ENCODE measurements at regions not wholly inside any gene's neighbourhood (a gene's known extent, or its start where the extent isn't known, plus 50 kb on each side); places are given as distances from the start of the nearest gene placed in this dataset.
"Not testable (repeated sequence)": the region's sequence is repeated elsewhere in the genome, so short reads cannot be mapped to it uniquely, and the experiment has no call there.

DNA sequence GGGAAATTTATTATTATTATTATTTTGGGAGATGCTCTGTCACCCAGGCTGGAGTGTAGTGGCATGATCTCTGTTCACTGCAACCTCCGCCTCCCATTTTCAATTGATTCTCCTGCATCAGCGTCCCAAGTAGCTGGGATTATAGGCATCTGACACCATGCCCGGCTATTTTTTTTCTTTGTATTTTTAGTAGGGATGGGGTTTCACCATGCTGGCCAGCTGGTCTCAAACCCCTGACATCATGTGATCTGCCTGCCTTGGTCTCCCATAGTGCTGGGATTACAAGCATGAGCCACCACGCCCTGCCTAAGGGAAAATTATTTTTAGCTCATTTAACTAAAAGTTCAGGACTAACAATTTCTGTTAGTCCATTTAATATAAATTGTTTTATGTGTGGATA is 109.2 kb upstream of the SESTD1 start:
- TF ChIP-seq, protein P1, sequence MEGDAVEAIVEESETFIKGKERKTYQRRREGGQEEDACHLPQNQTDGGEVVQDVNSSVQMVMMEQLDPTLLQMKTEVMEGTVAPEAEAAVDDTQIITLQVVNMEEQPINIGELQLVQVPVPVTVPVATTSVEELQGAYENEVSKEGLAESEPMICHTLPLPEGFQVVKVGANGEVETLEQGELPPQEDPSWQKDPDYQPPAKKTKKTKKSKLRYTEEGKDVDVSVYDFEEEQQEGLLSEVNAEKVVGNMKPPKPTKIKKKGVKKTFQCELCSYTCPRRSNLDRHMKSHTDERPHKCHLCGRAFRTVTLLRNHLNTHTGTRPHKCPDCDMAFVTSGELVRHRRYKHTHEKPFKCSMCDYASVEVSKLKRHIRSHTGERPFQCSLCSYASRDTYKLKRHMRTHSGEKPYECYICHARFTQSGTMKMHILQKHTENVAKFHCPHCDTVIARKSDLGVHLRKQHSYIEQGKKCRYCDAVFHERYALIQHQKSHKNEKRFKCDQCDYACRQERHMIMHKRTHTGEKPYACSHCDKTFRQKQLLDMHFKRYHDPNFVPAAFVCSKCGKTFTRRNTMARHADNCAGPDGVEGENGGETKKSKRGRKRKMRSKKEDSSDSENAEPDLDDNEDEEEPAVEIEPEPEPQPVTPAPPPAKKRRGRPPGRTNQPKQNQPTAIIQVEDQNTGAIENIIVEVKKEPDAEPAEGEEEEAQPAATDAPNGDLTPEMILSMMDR (IDR thresholded peaks at IDR 0.05; ENCODE audit: control extremely low read depth, extremely low read depth) = no peak
- no peak overlapping the region for H3K4me3 ChIP-seq
- ATAC-seq (ENCODE audit: insufficient read depth, low FRiP score) (no peak), DNase-seq (no peak)
- H3K27me3 ChIP-seq (ENCODE audit: control insufficient read depth in 3 of 3, insufficient read depth in 3 of 3, low read length in 2 of 3) = no peaks in the 10 kb centered on the region
- no peaks in the 10 kb centered on the region for H3K4me1 ChIP-seq (ENCODE audit: control insufficient read depth in 5 of 5, insufficient read depth in 5 of 5, low read length in 5 of 5)
- H3K27ac ChIP-seq (ENCODE audit: low read depth in 1 of 2, low read length in 1 of 2) = no peak overlapping the region
- H3K36me3 ChIP-seq (ENCODE audit: control insufficient read depth in 4 of 4, insufficient read depth in 4 of 4, low read length in 4 of 4) = no peaks in the 10 kb centered on the region
- H3K9ac ChIP-seq (ENCODE audit: insufficient read depth in 1 of 2, low read length in 2 of 2) = no peak overlapping the region
- 93 to 96% methylated on average over 4 of the region's 4 CpGs for WGBS, 2 donors
- H3K9me3 ChIP-seq (ENCODE audit: control insufficient read depth in 4 of 4, insufficient read depth in 3 of 4, low read length in 3 of 4) = peaks cover 0 to 3% (median 0%) of the 10 kb centered on the region in 4 donors

DNA sequence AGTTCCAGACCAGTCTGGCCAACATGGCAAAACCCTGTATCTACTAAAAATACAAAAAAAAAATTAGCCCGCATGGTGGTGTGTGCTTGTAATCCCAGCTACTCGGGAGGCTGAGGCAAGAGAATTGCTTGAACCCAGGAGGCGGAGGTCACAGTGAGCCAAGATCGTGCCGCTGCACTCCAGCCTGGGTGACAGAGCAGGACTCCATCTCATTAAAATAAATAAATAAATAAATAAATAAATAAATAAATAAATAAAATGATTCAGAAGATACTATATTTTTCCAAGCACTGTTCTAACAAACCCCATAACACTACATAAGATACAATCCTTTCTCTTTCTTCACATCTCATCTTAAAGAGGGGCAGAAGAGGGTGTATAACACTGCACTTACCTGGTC is 100.9 kb upstream of the SESTD1 start:
- not testable (repeated sequence) for H3K36me3 ChIP-seq (ENCODE audit: control insufficient read depth in 4 of 4, insufficient read depth in 4 of 4, low read length in 4 of 4); ATAC-seq (ENCODE audit: insufficient read depth, low FRiP score); DNase-seq; H3K4me1 ChIP-seq (ENCODE audit: control insufficient read depth in 5 of 5, insufficient read depth in 5 of 5, low read length in 5 of 5); H3K9me3 ChIP-seq (ENCODE audit: control insufficient read depth in 4 of 4, insufficient read depth in 3 of 4, low read length in 3 of 4); H3K27ac ChIP-seq (ENCODE audit: low read depth in 1 of 2, low read length in 1 of 2); H3K9ac ChIP-seq (ENCODE audit: insufficient read depth in 1 of 2, low read length in 2 of 2); H3K27me3 ChIP-seq (ENCODE audit: control insufficient read depth in 3 of 3, insufficient read depth in 3 of 3, low read length in 2 of 3); H3K4me3 ChIP-seq
- WGBS, 2 donors = 92 to 97% methylated on average over 5 of the region's 5 CpGs

DNA sequence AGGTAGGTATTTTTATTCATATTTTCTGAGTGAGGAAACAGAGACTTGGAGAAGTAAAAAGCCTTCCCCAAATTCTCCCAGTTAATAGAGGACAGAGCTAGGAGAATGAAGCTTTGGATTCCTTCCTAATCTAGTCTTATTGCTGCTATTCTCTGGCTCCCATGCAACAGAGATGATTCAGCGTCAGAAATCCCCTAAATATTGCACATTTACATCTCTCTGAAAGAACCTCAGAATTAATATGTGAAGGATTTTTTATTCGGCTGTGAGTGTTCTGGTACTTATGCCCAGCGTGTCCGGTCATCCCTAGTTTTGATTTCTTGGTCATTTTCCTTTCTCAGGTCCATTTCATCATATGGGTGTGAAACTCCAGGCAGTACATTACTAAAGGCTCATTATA is 91.2 kb upstream of the SESTD1 start:
- Histone ChIP-seq H3K9ac (ENCODE audit: insufficient read depth in 1 of 2, low read length in 2 of 2) (no peak overlapping the region), H3K4me3 (no peak overlapping the region), H3K27me3 (ENCODE audit: control insufficient read depth in 3 of 3, insufficient read depth in 3 of 3, low read length in 2 of 3) (no peaks in the 10 kb centered on the region), H3K4me1 (ENCODE audit: control insufficient read depth in 5 of 5, insufficient read depth in 5 of 5, low read length in 5 of 5) (no peaks in the 10 kb centered on the region), H3K27ac (ENCODE audit: low read depth in 1 of 2, low read length in 1 of 2) (no peak overlapping the region), H3K9me3 (ENCODE audit: control insufficient read depth in 4 of 4, insufficient read depth in 3 of 4, low read length in 3 of 4) (no peaks in the 10 kb centered on the region), H3K36me3 (ENCODE audit: control insufficient read depth in 4 of 4, insufficient read depth in 4 of 4, low read length in 4 of 4) (no peaks in the 10 kb centered on the region)
- DNase-seq = no peak
- WGBS, 2 donors = 72 to 95% methylated on average over 4 of the region's 4 CpGs
- TF ChIP-seq, protein P1 (IDR thresholded peaks at IDR 0.05; ENCODE audit: control extremely low read depth, extremely low read depth) = no peak
- ATAC-seq (ENCODE audit: insufficient read depth, low FRiP score) = no peak

DNA sequence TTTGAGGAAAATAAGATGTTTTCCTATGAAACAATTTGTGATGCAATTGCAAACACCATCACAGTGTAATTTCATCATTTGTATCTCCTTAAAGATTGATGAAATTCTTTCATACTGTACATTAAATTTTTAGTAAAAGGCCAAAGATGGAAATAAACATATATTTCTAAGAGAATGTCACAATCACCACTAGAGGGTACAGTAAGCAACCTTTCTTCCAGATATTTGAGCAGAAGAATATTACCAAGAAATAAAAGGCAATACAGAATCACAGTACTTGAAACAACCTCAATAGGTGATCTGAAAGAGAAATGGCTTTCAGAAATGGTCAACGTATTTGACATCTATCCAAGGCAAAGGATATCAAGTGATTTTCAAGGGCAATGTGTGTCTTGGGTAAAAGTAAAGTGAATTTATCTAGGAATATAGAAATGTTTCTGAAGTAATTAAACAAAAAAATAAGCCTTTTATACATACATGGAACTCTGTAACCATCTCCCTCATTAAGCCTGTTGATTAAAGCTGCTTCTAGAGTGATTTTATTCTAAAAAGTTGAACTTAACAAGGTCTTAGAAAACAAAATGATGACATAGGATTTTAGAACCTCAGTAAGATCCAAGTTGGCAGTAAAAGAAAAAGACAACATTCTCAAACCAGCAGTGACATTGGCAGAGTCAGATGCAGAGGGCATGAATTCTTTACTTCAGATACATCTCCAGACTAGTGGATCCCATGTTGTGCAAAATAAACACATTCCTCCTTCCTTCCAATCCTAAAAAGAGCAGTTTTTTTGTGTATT is 90.3 kb upstream of the SESTD1 start:
- Histone ChIP-seq H3K4me1 (ENCODE audit: control insufficient read depth in 5 of 5, insufficient read depth in 5 of 5, low read length in 5 of 5) (no peaks in the 10 kb centered on the region), H3K9me3 (ENCODE audit: control insufficient read depth in 4 of 4, insufficient read depth in 3 of 4, low read length in 3 of 4) (no peaks in the 10 kb centered on the region), H3K27me3 (ENCODE audit: control insufficient read depth in 3 of 3, insufficient read depth in 3 of 3, low read length in 2 of 3) (no peaks in the 10 kb centered on the region), H3K27ac (ENCODE audit: low read depth in 1 of 2, low read length in 1 of 2) (no peak overlapping the region), H3K4me3 (no peak overlapping the region), H3K9ac (ENCODE audit: insufficient read depth in 1 of 2, low read length in 2 of 2) (no peak overlapping the region), H3K36me3 (ENCODE audit: control insufficient read depth in 4 of 4, insufficient read depth in 4 of 4, low read length in 4 of 4) (no peaks in the 10 kb centered on the region)
- DNase-seq = peak in 1 of 3 donors; percentile 23
- WGBS, 2 donors = 79 to 88% methylated on average over 1 of the region's 1 CpG
- ATAC-seq (ENCODE audit: insufficient read depth, low FRiP score) = no peak
- TF ChIP-seq, protein P1 (IDR thresholded peaks at IDR 0.05; ENCODE audit: control extremely low read depth, extremely low read depth) = no peak
